Astrocyte (in vitro differentiated cells and primary cell): ENCODE measurements at regions not wholly inside any gene's neighbourhood (a gene's known extent, or its start where the extent isn't known, plus 50 kb on each side); places are given as distances from the start of the nearest gene placed in this dataset.

Experiments
- CTCF ChIP-seq: IDR thresholded peaks from 2 replicates; pipeline ENCODE4 v1.5.1; 2011; ENCODE audit warnings: low read depth, mild to moderate bottlenecking, inconsistent platforms, low read length, moderate library complexity; ENCODE audit not compliant: insufficient read depth
- EZH2 ChIP-seq: IDR thresholded peaks from 2 replicates; pipeline ENCODE4 v1.6.1; 2012; ENCODE audit warnings: mild to moderate bottlenecking, low read length, inconsistent platforms; ENCODE audit not compliant: insufficient read depth

- no peak for TF ChIP-seq CTCF
- no peak for TF ChIP-seq EZH2
These were observed 120.0 kb upstream of the EGFR start for GRCh38 chr7:54898659-54899340.
